ENCODE measurements at regions not wholly inside any gene's neighbourhood (a gene's known extent, or its start where the extent isn't known, plus 50 kb on each side); places are given as distances from the start of the nearest gene placed in this dataset.

DNA sequence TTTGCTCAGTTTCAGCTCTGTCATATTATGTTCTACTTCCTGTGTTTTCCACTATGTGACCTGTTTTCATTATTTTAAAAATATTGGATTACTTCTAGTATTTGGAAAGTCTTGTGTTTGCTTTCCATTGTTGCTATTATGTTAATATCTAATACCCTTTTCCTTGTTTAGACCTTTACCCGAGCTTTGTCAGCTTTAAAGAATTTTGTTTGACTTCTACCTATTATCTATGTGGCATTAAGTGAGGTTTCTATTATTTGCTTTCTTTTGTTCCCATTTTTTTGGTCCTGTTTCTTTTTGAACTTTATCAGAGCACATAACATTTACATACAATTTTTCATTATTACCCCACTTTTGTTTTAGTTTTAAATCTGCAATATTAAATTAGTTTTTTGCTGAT is 202.7 kb downstream of the MANEA start:
- TF ChIP-seq, protein P1, sequence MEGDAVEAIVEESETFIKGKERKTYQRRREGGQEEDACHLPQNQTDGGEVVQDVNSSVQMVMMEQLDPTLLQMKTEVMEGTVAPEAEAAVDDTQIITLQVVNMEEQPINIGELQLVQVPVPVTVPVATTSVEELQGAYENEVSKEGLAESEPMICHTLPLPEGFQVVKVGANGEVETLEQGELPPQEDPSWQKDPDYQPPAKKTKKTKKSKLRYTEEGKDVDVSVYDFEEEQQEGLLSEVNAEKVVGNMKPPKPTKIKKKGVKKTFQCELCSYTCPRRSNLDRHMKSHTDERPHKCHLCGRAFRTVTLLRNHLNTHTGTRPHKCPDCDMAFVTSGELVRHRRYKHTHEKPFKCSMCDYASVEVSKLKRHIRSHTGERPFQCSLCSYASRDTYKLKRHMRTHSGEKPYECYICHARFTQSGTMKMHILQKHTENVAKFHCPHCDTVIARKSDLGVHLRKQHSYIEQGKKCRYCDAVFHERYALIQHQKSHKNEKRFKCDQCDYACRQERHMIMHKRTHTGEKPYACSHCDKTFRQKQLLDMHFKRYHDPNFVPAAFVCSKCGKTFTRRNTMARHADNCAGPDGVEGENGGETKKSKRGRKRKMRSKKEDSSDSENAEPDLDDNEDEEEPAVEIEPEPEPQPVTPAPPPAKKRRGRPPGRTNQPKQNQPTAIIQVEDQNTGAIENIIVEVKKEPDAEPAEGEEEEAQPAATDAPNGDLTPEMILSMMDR (IDR thresholded peaks at IDR 0.05) = no peak
- TF ChIP-seq, protein P2, sequence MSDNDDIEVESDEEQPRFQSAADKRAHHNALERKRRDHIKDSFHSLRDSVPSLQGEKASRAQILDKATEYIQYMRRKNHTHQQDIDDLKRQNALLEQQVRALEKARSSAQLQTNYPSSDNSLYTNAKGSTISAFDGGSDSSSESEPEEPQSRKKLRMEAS (IDR thresholded peaks at IDR 0.05) = no peak
- TF ChIP-seq MAFK (IDR thresholded peaks at IDR 0.05; ENCODE audit: partially characterized antibody) (no peak), EP300 (IDR thresholded peaks at IDR 0.05) (no peak), CBX2 (IDR thresholded peaks at IDR 0.05; ENCODE audit: borderline replicate concordance, low read depth) (no peak), POLR2A (IDR thresholded peaks at IDR 0.05; ENCODE audit: low read length) (no peak), JUN (IDR thresholded peaks at IDR 0.05) (no peak)
- TF ChIP-seq, protein P3, sequence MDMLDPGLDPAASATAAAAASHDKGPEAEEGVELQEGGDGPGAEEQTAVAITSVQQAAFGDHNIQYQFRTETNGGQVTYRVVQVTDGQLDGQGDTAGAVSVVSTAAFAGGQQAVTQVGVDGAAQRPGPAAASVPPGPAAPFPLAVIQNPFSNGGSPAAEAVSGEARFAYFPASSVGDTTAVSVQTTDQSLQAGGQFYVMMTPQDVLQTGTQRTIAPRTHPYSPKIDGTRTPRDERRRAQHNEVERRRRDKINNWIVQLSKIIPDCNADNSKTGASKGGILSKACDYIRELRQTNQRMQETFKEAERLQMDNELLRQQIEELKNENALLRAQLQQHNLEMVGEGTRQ (IDR thresholded peaks at IDR 0.05) = no peak

Data from A549 (cell line).